PC-3 (cell line): ENCODE measurements at regions not wholly inside any gene's neighbourhood (a gene's known extent, or its start where the extent isn't known, plus 50 kb on each side); places are given as distances from the start of the nearest gene placed in this dataset.
"Not testable (repeated sequence)": the region's sequence is repeated elsewhere in the genome, so short reads cannot be mapped to it uniquely, and the experiment has no call there.

Experiments used
- ATAC-seq: fragments of 200-7000 bp; cut with Tn5 transposase; 2 replicates; pipeline ENCODE4 v1.9.1; 2020; ENCODE audit warnings: mild to moderate bottlenecking, moderate library complexity
- BruUV-seq: library from RNA; stranded (reverse); fragments of 400-500 nt; replicated peaks from 2 replicates; lab custom pipeline; 2021; lab: Mats Ljungman, UMichigan
- CTCF ChIA-PET: fragments of 300-600 bp; sonication (Branson Sonifier 250); formaldehyde crosslinking; loops from one replicate; lab custom pipeline; 2022; ENCODE audit warnings: antibody characterized with exemption; lab: Charles Lee
- POLR2A ChIA-PET: fragments of 300-600 bp; sonication (Branson Sonifier 250); formaldehyde crosslinking; loops from one replicate; lab custom pipeline; 2022; ENCODE audit warnings: antibody characterized with exemption; ENCODE audit not compliant: unreplicated experiment; lab: Charles Lee
- DNase-seq: peaks from one replicate; pipeline ENCODE4 v3.0.0-alpha.2; 2015
- H2AFZ ChIP-seq: fragments of 300-600 bp; sonication (generic); 2 replicates; pipeline ENCODE4 v1.6.0; 2016; ENCODE audit warnings: antibody characterized with exemption, low read length
- H3F3A ChIP-seq: fragments of 300-600 bp; sonication (generic); one replicate; pipeline ENCODE4 v1.6.0; 2017; ENCODE audit warnings: antibody characterized with exemption, low read length, control low read depth, mild to moderate bottlenecking; ENCODE audit not compliant: unreplicated experiment
- H3K27ac ChIP-seq: fragments of 300-600 bp; sonication (generic); 2 replicates; pipeline ENCODE4 v1.5.1; 2016; ENCODE audit warnings: mild to moderate bottlenecking, low read length
- H3K27me3 ChIP-seq: fragments of 300-600 bp; sonication (generic); 2 replicates; pipeline ENCODE4 v1.6.1; 2016; ENCODE audit warnings: low read length, mixed read lengths
- H3K36me3 ChIP-seq: fragments of 300-600 bp; sonication (generic); 2 replicates; pipeline ENCODE4 v1.6.1; 2016; ENCODE audit warnings: low read depth, mixed run types, low read length, mixed read lengths
- H3K4me1 ChIP-seq: fragments of 300-600 bp; sonication (generic); 2 replicates; pipeline ENCODE4 v1.5.1; 2016; ENCODE audit warnings: low read length; ENCODE audit not compliant: insufficient read depth
- H3K4me2 ChIP-seq: fragments of 300-600 bp; sonication (generic); 2 replicates; pipeline ENCODE4 v1.6.0; 2016; ENCODE audit warnings: low read length
- H3K4me3 ChIP-seq: fragments of 300-600 bp; sonication (generic); 2 replicates; pipeline ENCODE4 v1.5.1; 2016; ENCODE audit warnings: mild to moderate bottlenecking, low read length, mixed read lengths
- H3K79me2 ChIP-seq: fragments of 300-600 bp; sonication (generic); 2 replicates; pipeline ENCODE4 v1.6.1; 2017; ENCODE audit warnings: low read length, mixed read lengths
- H3K9ac ChIP-seq: fragments of 300-600 bp; sonication (generic); 2 replicates; pipeline ENCODE4 v1.6.0; 2016; ENCODE audit warnings: mild to moderate bottlenecking, low read length
- H3K9me2 ChIP-seq: fragments of 300-600 bp; sonication (generic); replicated peaks from 2 replicates; pipeline ENCODE4 v1.6.1; 2016; ENCODE audit warnings: mixed run types, low read length, mixed read lengths
- H3K9me3 ChIP-seq: fragments of 300-600 bp; sonication (generic); 2 replicates; pipeline ENCODE4 v1.6.1; 2016; ENCODE audit warnings: low read length, mixed read lengths
- H4K20me1 ChIP-seq: fragments of 300-600 bp; sonication (generic); 2 replicates; pipeline ENCODE4 v1.6.1; 2016; ENCODE audit warnings: low read length, mixed read lengths
- intact Hi-C: fragments of 100-400 bp; cut with micrococcal nuclease; formaldehyde crosslinking; loops from 2 replicates; pipeline ENCODE4 v1.9.0; 2023

DNA sequence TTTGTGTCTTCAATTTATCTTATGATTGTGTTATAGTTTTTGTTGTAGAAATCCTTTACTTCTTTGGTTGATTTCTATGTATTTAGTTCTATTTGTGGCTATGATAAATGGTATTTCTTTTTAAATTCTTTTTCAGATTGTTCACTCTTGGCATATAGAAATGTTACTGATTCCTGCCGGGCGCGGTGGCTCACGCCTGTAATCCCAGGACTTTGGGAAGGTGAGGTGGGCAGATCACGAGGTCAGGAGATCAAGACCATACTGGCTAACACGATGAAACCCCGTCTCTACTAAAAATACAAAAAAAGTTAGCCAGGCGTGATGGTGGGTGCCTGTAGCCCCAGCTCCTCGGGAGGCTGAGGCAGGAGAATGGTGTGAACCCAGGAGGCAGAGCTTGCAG is 158.6 kb upstream of the TPTE start:
- ATAC-seq, POLR2A ChIA-PET: not testable (repeated sequence)

DNA sequence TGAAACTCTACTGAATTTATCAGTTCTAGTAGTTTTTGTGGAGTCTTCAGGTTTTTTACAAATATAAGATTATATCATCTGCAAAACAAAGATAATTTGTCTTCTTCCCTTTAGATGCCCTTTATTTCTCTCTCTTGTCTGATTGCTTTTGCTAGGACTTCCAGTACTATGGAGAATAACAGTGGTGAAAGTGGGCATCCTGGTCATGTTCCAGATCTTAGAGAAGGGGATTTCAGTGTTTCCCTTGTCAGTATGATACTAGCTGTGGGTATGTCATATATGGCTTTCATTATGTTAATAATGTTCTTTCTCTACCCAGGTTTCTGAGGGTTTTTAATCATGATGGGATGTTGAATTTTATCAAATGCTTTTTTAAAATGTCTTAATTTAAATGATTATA is 158.1 kb upstream of the TPTE start:
- H3K36me3 ChIP-seq, H3K79me2 ChIP-seq, H4K20me1 ChIP-seq, DNase-seq, H3K27ac ChIP-seq, H3K27me3 ChIP-seq, CTCF ChIA-PET, BruUV-seq, H3F3A ChIP-seq, H3K4me1 ChIP-seq, intact Hi-C loops, H3K4me3 ChIP-seq, H3K4me2 ChIP-seq, ATAC-seq, H3K9ac ChIP-seq, POLR2A ChIA-PET, H3K9me2 ChIP-seq, H2AFZ ChIP-seq: not testable (repeated sequence)
- peaks cover 29% of the 10 kb centered on the region for H3K9me3 ChIP-seq

More for the DNA sequence above, 158.6 kb upstream of the TPTE start:
- CTCF ChIA-PET, H2AFZ ChIP-seq, H3F3A ChIP-seq, H3K36me3 ChIP-seq, H3K4me1 ChIP-seq, intact Hi-C loops, H3K4me3 ChIP-seq, BruUV-seq, DNase-seq, H3K79me2 ChIP-seq, H3K4me2 ChIP-seq, H4K20me1 ChIP-seq, H3K27ac ChIP-seq, H3K9me2 ChIP-seq, H3K9ac ChIP-seq, H3K27me3 ChIP-seq: not testable (repeated sequence)
- peaks cover 29% of the 10 kb centered on the region for H3K9me3 ChIP-seq

DNA sequence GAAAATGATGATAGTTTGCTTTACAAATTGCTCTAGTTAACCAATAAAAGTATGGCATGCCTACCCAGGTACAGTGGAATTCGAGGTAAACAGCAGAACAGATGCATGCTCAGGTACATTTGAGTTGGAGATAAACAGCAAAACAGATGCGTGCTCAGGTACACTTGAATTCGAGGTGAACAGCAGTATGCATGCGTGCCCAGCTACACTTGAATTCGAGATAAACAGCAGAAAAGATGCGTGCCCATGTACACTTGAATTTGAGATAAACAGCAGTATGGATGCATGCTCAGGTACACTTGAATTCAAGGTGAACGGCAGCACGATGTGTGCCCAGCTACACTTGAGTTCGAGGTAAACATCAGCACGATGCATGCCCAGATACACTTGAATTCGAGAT is 155.2 kb upstream of the TPTE start:
- H3K36me3 ChIP-seq, BruUV-seq, H3K4me3 ChIP-seq, H3K4me1 ChIP-seq, DNase-seq, H3K27ac ChIP-seq, ATAC-seq, H3K9me2 ChIP-seq, H3K4me2 ChIP-seq, H3K79me2 ChIP-seq, H3K27me3 ChIP-seq, CTCF ChIA-PET, H4K20me1 ChIP-seq, intact Hi-C loops, POLR2A ChIA-PET, H3K9ac ChIP-seq, H2AFZ ChIP-seq, H3F3A ChIP-seq: not testable (repeated sequence)
- H3K9me3 ChIP-seq, result peaks cover 13% of the 10 kb centered on the region

DNA sequence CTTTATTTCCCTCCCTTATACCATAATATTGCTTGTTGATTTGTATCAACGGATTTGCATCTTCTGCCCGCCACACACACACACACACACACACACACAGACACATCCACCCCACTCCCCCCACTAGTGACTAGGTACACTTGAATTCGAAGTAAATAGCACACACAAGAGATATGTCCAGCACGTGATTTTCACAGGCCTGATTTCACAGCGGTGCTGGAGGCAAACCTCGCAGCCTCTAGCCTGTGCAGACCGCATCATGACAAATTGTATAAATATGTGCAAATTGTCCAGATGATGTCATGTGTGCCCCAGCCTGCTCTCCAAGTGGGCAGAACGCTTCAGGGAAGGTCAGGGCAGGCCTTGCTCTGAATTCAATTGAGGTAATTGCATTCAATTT is 153.8 kb upstream of the TPTE start:
- H3K79me2 ChIP-seq, intact Hi-C loops: not testable (repeated sequence)
- ATAC-seq, result peak; percentile 86

DNA sequence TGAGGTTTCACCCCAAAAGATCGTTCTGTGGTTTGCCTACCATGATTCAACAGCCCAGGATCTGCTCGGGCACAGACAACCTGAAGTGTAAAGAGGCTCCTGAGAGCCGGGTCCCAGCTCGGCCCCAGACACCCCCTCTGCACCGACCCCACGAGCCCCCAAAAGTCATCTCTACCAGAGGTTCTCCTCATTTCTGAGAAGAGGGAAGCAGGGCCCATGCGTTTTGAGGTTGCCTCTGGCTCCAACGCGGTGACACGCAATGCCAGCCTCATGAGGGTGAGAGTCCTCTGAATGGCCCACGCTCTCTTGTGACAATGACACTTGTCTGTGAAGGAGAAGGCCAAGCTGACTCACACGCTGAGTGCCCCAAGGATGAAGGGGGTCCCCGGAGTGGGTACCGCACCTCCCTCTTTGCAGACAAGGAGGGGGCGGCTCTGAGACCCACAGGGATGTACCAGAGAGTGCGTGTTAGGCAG is 153.0 kb upstream of the TPTE start:
- H3K9me3 ChIP-seq, H4K20me1 ChIP-seq, ATAC-seq, POLR2A ChIA-PET, H3K4me3 ChIP-seq, H3K4me1 ChIP-seq, intact Hi-C loops, H3K9ac ChIP-seq, H3K4me2 ChIP-seq, CTCF ChIA-PET, H3F3A ChIP-seq, BruUV-seq, H3K9me2 ChIP-seq, H3K27ac ChIP-seq, H3K79me2 ChIP-seq, DNase-seq, H3K27me3 ChIP-seq, H2AFZ ChIP-seq, H3K36me3 ChIP-seq: not testable (repeated sequence)

More for the DNA sequence above, 153.8 kb upstream of the TPTE start:
- H3K9me3 ChIP-seq, POLR2A ChIA-PET, H3K4me1 ChIP-seq, H3F3A ChIP-seq, H3K27me3 ChIP-seq, H3K36me3 ChIP-seq, BruUV-seq, H2AFZ ChIP-seq, H3K4me2 ChIP-seq, H4K20me1 ChIP-seq, H3K4me3 ChIP-seq, H3K9me2 ChIP-seq, H3K27ac ChIP-seq, H3K9ac ChIP-seq, DNase-seq, CTCF ChIA-PET: not testable (repeated sequence)

DNA sequence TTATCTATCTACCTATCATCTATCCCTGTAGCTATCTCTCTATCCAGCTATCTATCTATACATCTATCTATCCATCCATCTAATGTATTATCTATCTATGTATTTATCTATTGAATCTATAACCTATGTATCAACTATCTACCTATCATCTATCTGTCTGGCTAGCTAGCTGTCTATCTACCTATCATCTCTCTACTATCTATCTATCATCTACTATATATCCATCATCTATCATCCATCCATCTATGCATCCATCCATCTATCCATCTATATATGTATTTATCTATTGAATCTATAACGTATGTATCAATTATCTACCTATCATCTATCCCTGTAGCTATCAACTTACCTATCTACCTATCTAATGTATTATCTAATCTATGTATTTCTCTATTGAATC is 152.1 kb upstream of the TPTE start:
- H3K9me3 ChIP-seq, H4K20me1 ChIP-seq, CTCF ChIA-PET, H3K4me1 ChIP-seq, ATAC-seq, H3K36me3 ChIP-seq, H3K27ac ChIP-seq, H3K27me3 ChIP-seq, H3K79me2 ChIP-seq, H3K4me2 ChIP-seq, H3K9me2 ChIP-seq, H3F3A ChIP-seq, DNase-seq, intact Hi-C loops, H2AFZ ChIP-seq, POLR2A ChIA-PET, H3K4me3 ChIP-seq, H3K9ac ChIP-seq, BruUV-seq: not testable (repeated sequence)

DNA sequence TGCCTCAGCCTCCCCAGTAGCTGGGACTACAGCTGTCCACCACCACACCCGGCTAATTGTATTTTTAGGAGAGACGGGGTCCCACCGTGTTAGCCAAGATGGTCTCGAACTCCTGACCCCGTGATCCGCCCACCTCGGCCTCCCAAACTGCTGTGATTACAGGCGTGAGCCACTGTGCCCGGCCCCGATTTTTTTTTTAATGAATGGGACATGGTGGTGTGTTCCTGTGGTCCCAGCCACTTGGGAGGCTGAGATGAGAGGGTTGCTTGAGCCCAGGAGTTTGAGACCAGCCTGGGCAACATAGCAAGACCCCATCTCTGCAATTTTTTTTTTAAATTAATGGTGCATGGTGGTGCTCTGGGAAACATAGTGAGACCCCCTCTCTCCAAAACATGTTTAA is 143.6 kb upstream of the TPTE start:
- H3K4me3 ChIP-seq, POLR2A ChIA-PET, H3K27ac ChIP-seq, H3K4me1 ChIP-seq, H4K20me1 ChIP-seq, H3K9ac ChIP-seq, H2AFZ ChIP-seq, ATAC-seq, DNase-seq, CTCF ChIA-PET, H3K36me3 ChIP-seq, H3K79me2 ChIP-seq, H3K9me3 ChIP-seq, BruUV-seq, H3K4me2 ChIP-seq, H3K9me2 ChIP-seq, intact Hi-C loops, H3F3A ChIP-seq, H3K27me3 ChIP-seq: not testable (repeated sequence)
